ENCODE measurements at regions not wholly inside any gene's neighbourhood (a gene's known extent, or its start where the extent isn't known, plus 50 kb on each side); places are given as distances from the start of the nearest gene placed in this dataset.

GRCh38 chr9:108698231-108698630 lies 157.6 kb downstream of the ACTL7B start:
- Histone ChIP-seq H3K18ac (ENCODE audit: low read length) (no peak overlapping the region), H3K4me2 (ENCODE audit: low read length) (no peak overlapping the region), H2BK5ac (ENCODE audit: low read depth, low read length, poor library complexity) (no peak overlapping the region), H3K14ac (ENCODE audit: low read length) (no peak overlapping the region), H3K27me3 (ENCODE audit: insufficient read depth, low read length) (no peaks in the 10 kb centered on the region), H3K9me3 (ENCODE audit: insufficient read depth, low read depth, low read length) (no peaks in the 10 kb centered on the region), H3K4me1 (ENCODE audit: control insufficient read depth in 1 of 2, insufficient read depth in 2 of 2, low read length in 2 of 2) (no peaks in the 10 kb centered on the region), H3K4me3 (ENCODE audit: low read depth, low read length) (no peak overlapping the region), H3K4ac (ENCODE audit: low read depth, low read length) (no peak overlapping the region), H4K12ac (ENCODE audit: low read depth, low read length) (no peak overlapping the region), H2AK5ac (ENCODE audit: low read length) (no peak overlapping the region), H3K23ac (ENCODE audit: low read length) (no peak overlapping the region), H2AFZ (ENCODE audit: insufficient read depth, low read length, poor library complexity) (no peak overlapping the region), H4K8ac (ENCODE audit: low read depth, low read length) (no peak overlapping the region), H3K36me3 (ENCODE audit: control insufficient read depth in 1 of 2, insufficient read depth in 2 of 2, low read length in 2 of 2) (no peaks in the 10 kb centered on the region), H2BK12ac (ENCODE audit: low read length) (no peak overlapping the region), H3K79me2 (ENCODE audit: control insufficient read depth, insufficient read depth, low read length, poor library complexity) (no peaks in the 10 kb centered on the region), H3K9ac (ENCODE audit: low read length) (no peak overlapping the region), H4K91ac (ENCODE audit: low read depth, low read length) (no peak overlapping the region), H3K27ac (ENCODE audit: low read depth, low read length) (no peak overlapping the region), H3K79me1 (ENCODE audit: low read length) (no peaks in the 10 kb centered on the region), H2BK120ac (ENCODE audit: insufficient read depth, low read length, poor library complexity) (no peak overlapping the region)
- no CpG with 5 or more reads among the region's 2 CpGs for WGBS (ENCODE audit: extremely low coverage, insufficient coverage, insufficient read length)
- DNase-seq = no peak

GRCh38 chr9:108696156-108696555 lies 159.6 kb downstream of the ACTL7B start:
- Histone ChIP-seq H3K79me2 (ENCODE audit: control insufficient read depth, insufficient read depth, low read length, poor library complexity) (no peaks in the 10 kb centered on the region), H2BK5ac (ENCODE audit: low read depth, low read length, poor library complexity) (no peak overlapping the region), H3K14ac (ENCODE audit: low read length) (no peak overlapping the region), H3K27me3 (ENCODE audit: insufficient read depth, low read length) (no peaks in the 10 kb centered on the region), H3K4ac (ENCODE audit: low read depth, low read length) (no peak overlapping the region), H3K27ac (ENCODE audit: low read depth, low read length) (no peak overlapping the region), H4K12ac (ENCODE audit: low read depth, low read length) (no peak overlapping the region), H3K18ac (ENCODE audit: low read length) (no peak overlapping the region), H3K9ac (ENCODE audit: low read length) (no peak overlapping the region), H3K4me1 (ENCODE audit: control insufficient read depth in 1 of 2, insufficient read depth in 2 of 2, low read length in 2 of 2) (no peaks in the 10 kb centered on the region), H2AK5ac (ENCODE audit: low read length) (no peak overlapping the region), H3K9me3 (ENCODE audit: insufficient read depth, low read depth, low read length) (no peaks in the 10 kb centered on the region), H2BK120ac (ENCODE audit: insufficient read depth, low read length, poor library complexity) (no peak overlapping the region), H4K8ac (ENCODE audit: low read depth, low read length) (no peak overlapping the region), H3K23ac (ENCODE audit: low read length) (no peak overlapping the region), H3K79me1 (ENCODE audit: low read length) (no peaks in the 10 kb centered on the region), H2AFZ (ENCODE audit: insufficient read depth, low read length, poor library complexity) (no peak overlapping the region), H4K91ac (ENCODE audit: low read depth, low read length) (no peak overlapping the region), H2BK12ac (ENCODE audit: low read length) (no peak overlapping the region), H3K4me2 (ENCODE audit: low read length) (no peak overlapping the region), H3K36me3 (ENCODE audit: control insufficient read depth in 1 of 2, insufficient read depth in 2 of 2, low read length in 2 of 2) (no peaks in the 10 kb centered on the region), H3K4me3 (ENCODE audit: low read depth, low read length) (peak overlapping the region; percentile 23)
- no CpG with 5 or more reads among the region's 3 CpGs for WGBS (ENCODE audit: extremely low coverage, insufficient coverage, insufficient read length)
- DNase-seq = no peak

GRCh38 chr9:108694170-108694569 lies 161.6 kb downstream of the ACTL7B start:
- Histone ChIP-seq H3K27me3 (ENCODE audit: insufficient read depth, low read length) (no peaks in the 10 kb centered on the region), H3K4me3 (ENCODE audit: low read depth, low read length) (no peak overlapping the region), H3K9me3 (ENCODE audit: insufficient read depth, low read depth, low read length) (no peaks in the 10 kb centered on the region), H3K9ac (ENCODE audit: low read length) (no peak overlapping the region), H3K36me3 (ENCODE audit: control insufficient read depth in 1 of 2, insufficient read depth in 2 of 2, low read length in 2 of 2) (no peaks in the 10 kb centered on the region), H2BK12ac (ENCODE audit: low read length) (no peak overlapping the region), H3K4ac (ENCODE audit: low read depth, low read length) (no peak overlapping the region), H3K4me2 (ENCODE audit: low read length) (no peak overlapping the region), H3K79me1 (ENCODE audit: low read length) (no peaks in the 10 kb centered on the region), H3K27ac (ENCODE audit: low read depth, low read length) (no peak overlapping the region), H3K14ac (ENCODE audit: low read length) (no peak overlapping the region), H3K79me2 (ENCODE audit: control insufficient read depth, insufficient read depth, low read length, poor library complexity) (no peaks in the 10 kb centered on the region), H4K12ac (ENCODE audit: low read depth, low read length) (no peak overlapping the region), H4K8ac (ENCODE audit: low read depth, low read length) (no peak overlapping the region), H3K18ac (ENCODE audit: low read length) (no peak overlapping the region), H2BK120ac (ENCODE audit: insufficient read depth, low read length, poor library complexity) (no peak overlapping the region), H3K23ac (ENCODE audit: low read length) (no peak overlapping the region), H2BK5ac (ENCODE audit: low read depth, low read length, poor library complexity) (no peak overlapping the region), H2AK5ac (ENCODE audit: low read length) (no peak overlapping the region), H3K4me1 (ENCODE audit: control insufficient read depth in 1 of 2, insufficient read depth in 2 of 2, low read length in 2 of 2) (no peaks in the 10 kb centered on the region), H4K91ac (ENCODE audit: low read depth, low read length) (no peak overlapping the region), H2AFZ (ENCODE audit: insufficient read depth, low read length, poor library complexity) (no peak overlapping the region)
- DNase-seq = peak in 1 of 2 donors; percentile 61
- no CpG with 5 or more reads among the region's 5 CpGs for WGBS (ENCODE audit: extremely low coverage, insufficient coverage, insufficient read length)

GRCh38 chr9:108691614-108692013 lies 164.2 kb downstream of the ACTL7B start:
- no peaks in the 10 kb centered on the region for H3K4me1 ChIP-seq (ENCODE audit: control insufficient read depth in 1 of 2, insufficient read depth in 2 of 2, low read length in 2 of 2)
- no CpG with 5 or more reads among the region's 7 CpGs for WGBS (ENCODE audit: extremely low coverage, insufficient coverage, insufficient read length)
- peak; percentile 60 to 70 for DNase-seq

More at GRCh38 chr9:108691614-108692013, 164.2 kb downstream of the ACTL7B start:
- H3K4me2 ChIP-seq (ENCODE audit: low read length) = no peak overlapping the region
- H3K4ac ChIP-seq (ENCODE audit: low read depth, low read length) = no peak overlapping the region
- H2BK12ac ChIP-seq (ENCODE audit: low read length) = no peak overlapping the region
- H3K18ac ChIP-seq (ENCODE audit: low read length) = no peak overlapping the region
- H3K14ac ChIP-seq (ENCODE audit: low read length) = no peak overlapping the region
- H4K91ac ChIP-seq (ENCODE audit: low read depth, low read length) = no peak overlapping the region
- H2AFZ ChIP-seq (ENCODE audit: insufficient read depth, low read length, poor library complexity) = no peak overlapping the region
- H4K12ac ChIP-seq (ENCODE audit: low read depth, low read length) = no peak overlapping the region
- no peak overlapping the region for H2BK120ac ChIP-seq (ENCODE audit: insufficient read depth, low read length, poor library complexity)
- H2BK5ac ChIP-seq (ENCODE audit: low read depth, low read length, poor library complexity) = no peak overlapping the region
- no peaks in the 10 kb centered on the region for H3K9me3 ChIP-seq (ENCODE audit: insufficient read depth, low read depth, low read length)
- H3K79me2 ChIP-seq (ENCODE audit: control insufficient read depth, insufficient read depth, low read length, poor library complexity) = no peaks in the 10 kb centered on the region
- no peak overlapping the region for H3K27ac ChIP-seq (ENCODE audit: low read depth, low read length)
- H2AK5ac ChIP-seq (ENCODE audit: low read length) = no peak overlapping the region
- no peaks in the 10 kb centered on the region for H3K27me3 ChIP-seq (ENCODE audit: insufficient read depth, low read length)
- H3K79me1 ChIP-seq (ENCODE audit: low read length) = no peaks in the 10 kb centered on the region
- no peak overlapping the region for H3K4me3 ChIP-seq (ENCODE audit: low read depth, low read length)
- H3K9ac ChIP-seq (ENCODE audit: low read length) = no peak overlapping the region
- no peaks in the 10 kb centered on the region for H3K36me3 ChIP-seq (ENCODE audit: control insufficient read depth in 1 of 2, insufficient read depth in 2 of 2, low read length in 2 of 2)
- no peak overlapping the region for H3K23ac ChIP-seq (ENCODE audit: low read length)
- no peak overlapping the region for H4K8ac ChIP-seq (ENCODE audit: low read depth, low read length)
